ENCODE measurements at regions not wholly inside any gene's neighbourhood (a gene's known extent, or its start where the extent isn't known, plus 50 kb on each side); places are given as distances from the start of the nearest gene placed in this dataset.

- Histone ChIP-seq H3K36me3 (ENCODE audit: control insufficient read depth, insufficient read depth, low read length) (no peaks in the 10 kb centered on the region), H3K27me3 (replicated peaks; ENCODE audit: control insufficient read depth, insufficient read depth, low read length) (no peaks in the 10 kb centered on the region), H3K4me3 (replicated peaks; ENCODE audit: low read depth, low read length) (no peak overlapping the region)
- DNase-seq (ENCODE audit: extremely low read depth, insufficient read length) = peak; percentile 7
- peak; percentile 62 for TF ChIP-seq CTCF (IDR thresholded peaks at IDR 0.05; ENCODE audit: insufficient read depth, low read length, poor library complexity, severe bottlenecking)
These were observed 101.2 kb upstream of the STXBP6 start for GRCh38 chr14:25150934-25151790.

DNA sequence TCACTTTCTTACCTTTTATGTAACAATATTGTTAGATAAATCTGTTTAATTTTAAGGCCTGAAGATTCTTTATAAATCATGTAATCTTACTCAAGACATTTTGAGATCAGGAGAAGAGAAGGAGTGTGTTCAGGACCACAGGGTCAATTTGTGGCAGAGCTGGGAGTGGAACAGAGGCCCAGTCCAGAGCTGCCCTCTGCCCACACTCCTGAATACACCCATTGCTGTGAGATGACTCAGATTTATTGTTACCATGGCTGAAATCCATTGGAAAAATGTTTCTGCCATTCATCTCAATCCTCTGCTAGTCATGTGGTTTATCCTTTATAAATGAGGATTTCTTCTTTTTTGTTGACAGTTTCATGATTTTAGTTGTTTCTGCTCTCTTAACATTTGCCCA lies 100.5 kb upstream of the STXBP6 start:
- DNase-seq (ENCODE audit: extremely low read depth, insufficient read length) = no peak
- TF ChIP-seq CTCF (IDR thresholded peaks at IDR 0.05; ENCODE audit: insufficient read depth, low read length, poor library complexity, severe bottlenecking) = no peak
- H3K4me3 ChIP-seq (replicated peaks; ENCODE audit: low read depth, low read length) = no peak overlapping the region
- H3K27me3 ChIP-seq (replicated peaks; ENCODE audit: control insufficient read depth, insufficient read depth, low read length) = no peaks in the 10 kb centered on the region
- H3K36me3 ChIP-seq (ENCODE audit: control insufficient read depth, insufficient read depth, low read length) = no peaks in the 10 kb centered on the region

GRCh38 chr14:25140411-25140810 lies 90.5 kb upstream of the STXBP6 start:
- Histone ChIP-seq H3K36me3 (ENCODE audit: control insufficient read depth, insufficient read depth, low read length) (no peaks in the 10 kb centered on the region), H3K27me3 (replicated peaks; ENCODE audit: control insufficient read depth, insufficient read depth, low read length) (no peaks in the 10 kb centered on the region), H3K4me3 (replicated peaks; ENCODE audit: low read depth, low read length) (no peak overlapping the region)
- TF ChIP-seq CTCF (IDR thresholded peaks at IDR 0.05; ENCODE audit: insufficient read depth, low read length, poor library complexity, severe bottlenecking) = no peak
- DNase-seq (ENCODE audit: extremely low read depth, insufficient read length) = no peak

DNA sequence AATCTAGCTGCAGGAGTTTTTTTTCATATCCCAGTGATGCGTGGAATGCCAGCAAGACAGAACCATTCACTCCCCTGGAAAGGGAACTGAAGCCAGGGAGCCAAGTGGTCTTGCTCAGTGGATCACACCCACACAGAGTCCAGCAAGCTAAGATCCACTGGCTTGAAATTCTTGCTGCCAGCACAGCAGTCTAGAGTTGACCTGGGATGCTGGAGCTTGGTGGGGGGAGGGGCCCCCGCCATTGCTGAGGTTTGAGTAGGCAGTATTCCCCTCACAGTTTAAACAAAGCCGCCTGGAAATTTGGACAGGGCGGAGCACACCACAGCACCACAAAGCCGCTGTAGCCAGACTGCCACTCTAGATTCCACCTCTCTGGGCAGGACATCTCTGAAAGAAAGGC lies 86.9 kb upstream of the STXBP6 start:
- Histone ChIP-seq H3K4me3 (replicated peaks; ENCODE audit: low read depth, low read length) (no peak overlapping the region), H3K27me3 (replicated peaks; ENCODE audit: control insufficient read depth, insufficient read depth, low read length) (no peaks in the 10 kb centered on the region), H3K36me3 (ENCODE audit: control insufficient read depth, insufficient read depth, low read length) (no peaks in the 10 kb centered on the region)
- no peak for TF ChIP-seq CTCF (IDR thresholded peaks at IDR 0.05; ENCODE audit: insufficient read depth, low read length, poor library complexity, severe bottlenecking)
- no peak for DNase-seq (ENCODE audit: extremely low read depth, insufficient read length)

- TF ChIP-seq CTCF (IDR thresholded peaks at IDR 0.05; ENCODE audit: insufficient read depth, low read length, poor library complexity, severe bottlenecking) = no peak
- H3K27me3 ChIP-seq (replicated peaks; ENCODE audit: control insufficient read depth, insufficient read depth, low read length) = no peaks in the 10 kb centered on the region
- H3K4me3 ChIP-seq (replicated peaks; ENCODE audit: low read depth, low read length) = no peak overlapping the region
- no peaks in the 10 kb centered on the region for H3K36me3 ChIP-seq (ENCODE audit: control insufficient read depth, insufficient read depth, low read length)
- no peak for DNase-seq (ENCODE audit: extremely low read depth, insufficient read length)
These were observed 84.2 kb upstream of the STXBP6 start for GRCh38 chr14:25134184-25134583.

Measured in GM06990 (cell line).